Mesendoderm (in vitro differentiated cells): ENCODE measurements at regions not wholly inside any gene's neighbourhood (a gene's known extent, or its start where the extent isn't known, plus 50 kb on each side); places are given as distances from the start of the nearest gene placed in this dataset.

Source experiments
- DNase-seq: peaks from one replicate; pipeline ENCODE4 v3.0.0; 2013
- H2AK5ac ChIP-seq: 2 replicates; pipeline ENCODE4 v1.6.1; 2013; ENCODE audit warnings: low read length, inconsistent platforms
- H2BK120ac ChIP-seq: 2 replicates; pipeline ENCODE4 v1.6.1; 2013; ENCODE audit warnings: low read depth, mild to moderate bottlenecking, low read length, moderate library complexity, mixed read lengths
- H2BK15ac ChIP-seq: replicated peaks from 2 replicates; pipeline ENCODE4 v1.6.1; 2013; ENCODE audit warnings: low read depth, mild to moderate bottlenecking, moderate library complexity
- H2BK5ac ChIP-seq: 2 replicates; pipeline ENCODE4 v1.6.1; 2013; ENCODE audit warnings: low read length, inconsistent platforms
- H3K18ac ChIP-seq: 2 replicates; pipeline ENCODE4 v1.6.1; 2013; ENCODE audit warnings: mild to moderate bottlenecking, low read length, mixed read lengths
- H3K23ac ChIP-seq: one replicate; pipeline ENCODE4 v1.6.1; 2013; ENCODE audit warnings: low read length
- H3K27ac ChIP-seq: 2 replicates; pipeline ENCODE4 v1.5.1; 2013; ENCODE audit warnings: low read depth, mild to moderate bottlenecking, inconsistent platforms, low read length, moderate library complexity
- H3K27me3 ChIP-seq: 2 replicates; pipeline ENCODE4 v1.6.1; 2013; ENCODE audit warnings: low read length, control low read depth, mild to moderate bottlenecking, inconsistent platforms; ENCODE audit not compliant: insufficient read depth, poor library complexity
- H3K36me3 ChIP-seq: 2 replicates; pipeline ENCODE4 v1.6.1; 2013; ENCODE audit warnings: low read length, inconsistent platforms; ENCODE audit not compliant: control insufficient read depth, insufficient read depth
- H3K4ac ChIP-seq: one replicate; pipeline ENCODE4 v1.6.1; 2013; ENCODE audit warnings: low read depth, mild to moderate bottlenecking, low read length, moderate library complexity
- H3K4me1 ChIP-seq: 2 replicates; pipeline ENCODE4 v1.6.1; 2013; ENCODE audit warnings: low read depth, low read length, inconsistent platforms; ENCODE audit not compliant: control insufficient read depth
- H3K4me2 ChIP-seq: 2 replicates; pipeline ENCODE4 v1.6.1; 2013; ENCODE audit warnings: low read length
- H3K4me3 ChIP-seq: 2 replicates; pipeline ENCODE4 v1.5.1; 2013; ENCODE audit warnings: mild to moderate bottlenecking, low read length
- H3K56ac ChIP-seq: one replicate; pipeline ENCODE4 v1.6.1; 2013; ENCODE audit warnings: low read length
- H3K79me1 ChIP-seq: 2 replicates; pipeline ENCODE4 v1.6.1; 2013; ENCODE audit warnings: low read length, inconsistent platforms
- H3K79me2 ChIP-seq: 2 replicates; pipeline ENCODE4 v1.6.1; 2013; ENCODE audit warnings: mild to moderate bottlenecking, low read length; ENCODE audit not compliant: control insufficient read depth, insufficient read depth
- H3K9ac ChIP-seq: 2 replicates; pipeline ENCODE4 v1.6.1; 2013; ENCODE audit warnings: low read length, inconsistent platforms
- H4K5ac ChIP-seq: one replicate; pipeline ENCODE4 v1.6.1; 2013; ENCODE audit warnings: low read length
- H4K8ac ChIP-seq: one replicate; pipeline ENCODE4 v1.6.1; 2013; ENCODE audit warnings: low read depth, mild to moderate bottlenecking, control low read depth, low read length, moderate library complexity
- WGBS: extraction: QIAGEN DNeasy Blood & Tissue Kit; methylation state at CpG from one replicate; pipeline ENCODE4 v1.1.7; 2013; ENCODE audit warnings: low lambda C conversion rate, missing lambda C conversion rate; ENCODE audit not compliant: insufficient coverage; ENCODE audit errors: extremely low coverage; 5-methylcytosine and 5-hydroxymethylcytosine counted together

GRCh38 chr19:24004166-24004565 lies 82.8 kb upstream of the ZNF254 start:
- H3K27me3 ChIP-seq = no peaks in the 10 kb centered on the region
- no peaks in the 10 kb centered on the region for H3K4me1 ChIP-seq
- no peak overlapping the region for H4K5ac ChIP-seq
- no peak overlapping the region for H3K56ac ChIP-seq
- no peaks in the 10 kb centered on the region for H3K79me2 ChIP-seq
- no peak overlapping the region for H3K4me3 ChIP-seq
- H4K8ac ChIP-seq = no peak overlapping the region
- H3K4ac ChIP-seq = no peak overlapping the region
- no peaks in the 10 kb centered on the region for H3K79me1 ChIP-seq
- H2BK15ac ChIP-seq = no peak overlapping the region
- no peak overlapping the region for H2BK120ac ChIP-seq
- H3K4me2 ChIP-seq = no peak overlapping the region
- no peak overlapping the region for H3K18ac ChIP-seq
- no peak overlapping the region for H3K23ac ChIP-seq
- no CpG with 5 or more reads among the region's 6 CpGs for WGBS
- H3K27ac ChIP-seq = no peak overlapping the region
- DNase-seq = no peak
- no peak overlapping the region for H2BK5ac ChIP-seq
- no peak overlapping the region for H2AK5ac ChIP-seq
- H3K36me3 ChIP-seq = no peaks in the 10 kb centered on the region
- no peak overlapping the region for H3K9ac ChIP-seq

DNA sequence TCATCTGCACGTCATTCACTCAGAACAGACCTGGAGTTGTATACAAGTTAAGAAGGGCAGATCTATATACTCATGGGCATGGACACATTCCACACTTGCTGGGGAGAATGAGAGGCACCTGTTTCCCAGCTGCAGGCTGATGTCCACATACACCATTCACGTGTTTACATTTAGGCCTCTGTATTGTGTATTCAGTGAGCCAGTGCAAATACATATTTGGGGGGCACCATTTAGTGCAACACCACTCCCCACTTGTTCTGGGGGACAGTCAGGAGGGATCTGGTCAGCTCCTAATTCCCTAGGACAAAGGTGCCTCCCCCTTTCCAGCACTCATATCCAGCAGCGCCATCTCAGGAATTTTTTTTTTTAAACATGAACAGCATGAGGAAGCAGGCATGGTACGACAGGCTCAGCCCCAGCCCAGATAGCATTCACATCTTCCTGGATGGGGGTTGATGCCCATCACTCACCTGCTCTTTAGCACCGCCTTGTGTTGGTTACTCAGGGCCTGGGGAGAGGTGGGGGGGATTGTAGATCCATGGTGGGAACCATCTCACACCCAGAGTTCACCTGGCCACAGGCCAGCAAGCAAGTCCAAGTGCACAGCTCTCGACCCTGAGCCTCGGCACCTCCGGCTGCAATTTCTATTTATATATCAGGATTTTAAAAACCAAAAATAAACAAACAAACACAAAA lies 56.9 kb upstream of the ZNF254 start:
- H3K18ac ChIP-seq = no peak overlapping the region
- no peak overlapping the region for H3K4me3 ChIP-seq
- no peaks in the 10 kb centered on the region for H3K4me1 ChIP-seq
- H3K27me3 ChIP-seq = no peaks in the 10 kb centered on the region
- peaks cover 14% of the 10 kb centered on the region for H3K79me2 ChIP-seq
- no peaks in the 10 kb centered on the region for H3K79me1 ChIP-seq
- no peak overlapping the region for H3K9ac ChIP-seq
- no CpG with 5 or more reads among the region's 8 CpGs for WGBS
- H3K23ac ChIP-seq = no peak overlapping the region
- no peaks in the 10 kb centered on the region for H3K36me3 ChIP-seq
- H3K4me2 ChIP-seq = no peak overlapping the region
- no peak overlapping the region for H4K5ac ChIP-seq
- no peak overlapping the region for H2BK15ac ChIP-seq
- H3K27ac ChIP-seq = no peak overlapping the region
- H4K8ac ChIP-seq = no peak overlapping the region
- no peak overlapping the region for H2BK120ac ChIP-seq
- no peak overlapping the region for H3K4ac ChIP-seq
- no peak overlapping the region for H2AK5ac ChIP-seq
- peak; percentile 31 for DNase-seq
- no peak overlapping the region for H3K56ac ChIP-seq
- no peak overlapping the region for H2BK5ac ChIP-seq

GRCh38 chr19:24032651-24033050 lies 54.3 kb upstream of the ZNF254 start:
- Histone ChIP-seq H3K4me3 (no peak overlapping the region), H3K4me2 (no peak overlapping the region), H3K9ac (no peak overlapping the region), H4K8ac (no peak overlapping the region), H2BK120ac (no peak overlapping the region), H3K23ac (no peak overlapping the region), H3K4me1 (no peaks in the 10 kb centered on the region), H3K4ac (no peak overlapping the region), H3K27me3 (no peaks in the 10 kb centered on the region), H3K79me1 (peaks cover 8% of the 10 kb centered on the region), H2AK5ac (no peak overlapping the region), H3K79me2 (peaks cover 33% of the 10 kb centered on the region), H2BK15ac (no peak overlapping the region), H2BK5ac (no peak overlapping the region), H4K5ac (no peak overlapping the region), H3K27ac (no peak overlapping the region), H3K36me3 (peaks cover 2% of the 10 kb centered on the region), H3K56ac (no peak overlapping the region), H3K18ac (no peak overlapping the region)
- no peak for DNase-seq
- WGBS = no CpG with 5 or more reads among the region's 15 CpGs

- Histone ChIP-seq H4K5ac (no peak overlapping the region), H3K4me2 (peak overlapping the region; percentile 1), H3K9ac (peak overlapping the region; percentile 70), H3K4me3 (peak overlapping the region; percentile 87), H3K79me1 (peaks cover 8% of the 10 kb centered on the region), H3K56ac (peak overlapping the region; percentile 90), H3K4me1 (no peaks in the 10 kb centered on the region), H2BK5ac (peak overlapping the region; percentile 55), H3K36me3 (peaks cover 2% of the 10 kb centered on the region), H2BK120ac (no peak overlapping the region), H3K27me3 (no peaks in the 10 kb centered on the region), H3K18ac (peak overlapping the region; percentile 16), H2AK5ac (no peak overlapping the region), H3K23ac (peak overlapping the region; percentile 37), H3K27ac (peak overlapping the region; percentile 89), H4K8ac (peak overlapping the region; percentile 82), H3K79me2 (peaks cover 38% of the 10 kb centered on the region), H2BK15ac (no peak overlapping the region), H3K4ac (no peak overlapping the region)
- WGBS = no CpG with 5 or more reads among the region's 41 CpGs
- DNase-seq = peak; percentile 98
Measured at GRCh38 chr19:24033301-24033962, 53.6 kb upstream of the ZNF254 start.

- Histone ChIP-seq H3K27me3 (no peaks in the 10 kb centered on the region), H3K23ac (peak overlapping the region; percentile 37), H4K8ac (peak overlapping the region; percentile 82), H4K5ac (no peak overlapping the region), H3K79me1 (peaks cover 10% of the 10 kb centered on the region), H3K4ac (no peak overlapping the region), H2BK15ac (no peak overlapping the region), H3K79me2 (peaks cover 43% of the 10 kb centered on the region), H2BK5ac (no peak overlapping the region), H3K9ac (peak overlapping the region; percentile 70), H2BK120ac (no peak overlapping the region), H3K36me3 (peaks cover 2% of the 10 kb centered on the region), H3K4me3 (peak overlapping the region; percentile 87), H3K56ac (peak overlapping the region; percentile 90), H2AK5ac (no peak overlapping the region), H3K27ac (peak overlapping the region; percentile 89), H3K4me1 (no peaks in the 10 kb centered on the region), H3K18ac (peak overlapping the region; percentile 16), H3K4me2 (peak overlapping the region; percentile 1)
- DNase-seq = peak; percentile 60
- no CpG with 5 or more reads among the region's 15 CpGs for WGBS
Measured at GRCh38 chr19:24033963-24034342, 53.0 kb upstream of the ZNF254 start.
